Head of caudate nucleus (tissue), 42 donors: ENCODE measurements at regions not wholly inside any gene's neighbourhood (a gene's known extent, or its start where the extent isn't known, plus 50 kb on each side); places are given as distances from the start of the nearest gene placed in this dataset.

Experiments
- DNase-seq, 42 donors: peaks; one replicate each; pipeline versions ENCODE4 v3.0.0 to v3.0.0-alpha.2; 2020 to 2021; ENCODE audit warnings: mixed read lengths in 7 of 42
- intact Hi-C: fragments of 100-400 bp; cut with DNase I; formaldehyde crosslinking; loops from one replicate; pipeline ENCODE4 v1.15.0; 2022

GRCh38 chr1:237975376-237975775 lies 84.7 kb upstream of the ZP4 start:
- intact Hi-C loops = no loop called here
- DNase-seq = no peak

DNA sequence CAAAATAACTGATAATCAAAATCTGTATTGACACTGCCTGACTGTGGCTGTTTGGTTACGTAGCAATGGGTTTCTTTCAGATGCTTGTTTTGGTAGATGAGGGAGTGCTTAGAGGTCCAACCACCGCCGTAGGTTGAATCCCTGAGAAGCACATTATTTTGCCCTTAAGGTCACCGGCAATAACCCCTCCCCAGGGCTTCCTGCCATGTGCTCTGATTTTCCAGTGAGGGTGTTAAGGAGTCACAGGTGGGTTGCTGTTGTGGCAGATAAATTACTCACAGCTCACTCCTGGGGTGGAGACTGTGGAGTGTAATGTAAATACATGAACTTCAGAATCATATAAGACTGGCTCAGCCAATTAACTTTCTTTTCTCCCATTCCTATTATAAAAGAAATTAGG lies 81.5 kb upstream of the ZP4 start:
- intact Hi-C loops = no loop called here
- no peak for DNase-seq

DNA sequence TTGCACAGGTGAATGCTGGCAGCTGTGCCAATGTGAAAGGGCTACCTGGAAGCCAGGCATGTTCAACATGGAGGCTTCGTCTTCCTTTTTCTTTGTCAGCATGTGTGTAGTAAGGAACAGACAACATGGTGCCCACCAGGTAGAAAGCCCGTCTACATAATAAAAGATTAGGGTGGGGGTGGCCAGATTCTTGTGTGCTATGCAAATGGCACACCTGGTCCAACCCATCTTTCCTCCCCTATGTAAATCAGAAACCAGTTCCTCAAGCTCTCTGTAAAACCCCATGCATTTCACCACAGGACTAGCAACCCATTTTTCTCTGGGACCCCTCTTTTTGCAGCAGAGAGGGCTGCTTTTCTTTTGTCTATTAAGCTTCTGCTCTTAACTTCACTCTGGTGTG lies 72.3 kb upstream of the ZP4 start:
- no peak for DNase-seq
- intact Hi-C loops = no loop called here

- intact Hi-C loops = no loop called here
- DNase-seq = no peak
Measured at GRCh38 chr1:237961754-237962153, 71.0 kb upstream of the ZP4 start.

DNA sequence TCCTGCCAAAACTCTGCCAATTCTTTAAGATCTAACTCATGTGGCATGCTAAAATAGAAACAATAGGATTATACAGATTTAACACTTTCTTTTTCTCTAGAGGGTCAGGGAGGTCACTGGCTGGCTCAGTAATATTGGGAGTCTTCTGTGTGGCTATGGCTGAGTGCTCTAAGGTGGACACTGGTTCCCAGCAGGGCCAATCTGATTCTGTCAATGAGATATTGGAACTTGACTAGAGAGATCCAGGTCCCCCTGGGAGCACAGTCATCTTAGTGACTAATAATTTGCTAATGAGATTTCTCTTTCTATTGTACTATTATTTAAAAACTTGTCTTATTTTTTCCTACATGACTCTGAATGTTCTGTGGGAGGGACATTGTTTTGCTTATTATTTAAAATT lies 69.1 kb upstream of the ZP4 start:
- no peak for DNase-seq
- intact Hi-C loops = no loop called here

DNA sequence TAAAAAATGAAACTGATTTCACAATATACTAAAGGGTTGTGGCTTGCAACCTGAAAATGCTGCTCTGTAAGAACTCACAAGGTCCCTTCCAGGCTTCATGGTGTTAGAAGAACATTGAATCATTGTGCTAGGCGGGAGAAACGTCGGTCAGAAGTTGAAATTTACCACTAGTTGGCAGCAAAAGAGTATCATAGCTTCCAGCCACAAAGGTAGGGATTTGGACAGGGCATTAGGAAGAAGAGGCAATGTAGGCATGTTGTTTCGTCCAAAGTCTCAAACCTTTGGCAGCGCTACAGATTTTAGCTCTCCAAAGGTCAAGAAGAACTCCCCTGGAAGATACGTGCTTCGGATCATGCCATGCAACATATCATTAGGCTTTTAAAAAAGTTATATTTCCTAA lies 62.5 kb upstream of the ZP4 start:
- intact Hi-C loops = no loop called here
- DNase-seq = no peak
